ENCODE measurements at regions not wholly inside any gene's neighbourhood (a gene's known extent, or its start where the extent isn't known, plus 50 kb on each side); places are given as distances from the start of the nearest gene placed in this dataset.

- H3K9me3 ChIP-seq (ENCODE audit: control insufficient read depth, insufficient read depth, low read length) = no peaks in the 10 kb centered on the region
- ChIA-PET CTCF (interaction anchor here (0.8 to 1.2 kb wide), 2 partner anchors 134 to 361 kb away, joined by 3 read pairs; no protein-coding TSS in a partner anchor), POLR2A (interaction anchor here (0.7 kb wide), 1 partner anchor 58 kb away, joined by 7 read pairs; no protein-coding TSS in a partner anchor)
- no peak for TF ChIP-seq CTCF (IDR thresholded peaks at IDR 0.05; ENCODE audit: low read depth, low read length)
- peaks cover 4% of the 10 kb centered on the region for H3K27me3 ChIP-seq (ENCODE audit: control insufficient read depth, insufficient read depth, low read length)
- no peak overlapping the region for H3K4me3 ChIP-seq (ENCODE audit: low read depth, low read length)
- no peak overlapping the region for H3K27ac ChIP-seq (ENCODE audit: low read depth, low read length)
- no peak for DNase-seq (ENCODE audit: low read depth, low spot score)
Observed at GRCh38 chr2:176501617-176502016, 232.4 kb downstream of the MTX2 start.

GRCh38 chr2:176502619-176503018 lies 233.4 kb downstream of the MTX2 start:
- no peaks in the 10 kb centered on the region for H3K9me3 ChIP-seq (ENCODE audit: control insufficient read depth, insufficient read depth, low read length)
- ChIA-PET CTCF (no interaction called here), POLR2A (no interaction called here)
- no peak for DNase-seq (ENCODE audit: low read depth, low spot score)
- TF ChIP-seq CTCF (IDR thresholded peaks at IDR 0.05; ENCODE audit: low read depth, low read length) = no peak
- peaks cover 4% of the 10 kb centered on the region for H3K27me3 ChIP-seq (ENCODE audit: control insufficient read depth, insufficient read depth, low read length)
- H3K27ac ChIP-seq (ENCODE audit: low read depth, low read length) = no peak overlapping the region
- no peak overlapping the region for H3K4me3 ChIP-seq (ENCODE audit: low read depth, low read length)

GRCh38 chr2:176503776-176504175 lies 234.5 kb downstream of the MTX2 start:
- no peak for TF ChIP-seq CTCF (IDR thresholded peaks at IDR 0.05; ENCODE audit: low read depth, low read length)
- CTCF ChIA-PET = interaction anchor here (1.1 to 3.6 kb wide), 3 partner anchors 30 to 51 kb away, joined by 3 to 11 read pairs (median 3); no protein-coding TSS in a partner anchor
- DNase-seq (ENCODE audit: low read depth, low spot score) = no peak
- Histone ChIP-seq H3K9me3 (ENCODE audit: control insufficient read depth, insufficient read depth, low read length) (no peaks in the 10 kb centered on the region), H3K27me3 (ENCODE audit: control insufficient read depth, insufficient read depth, low read length) (peaks cover 4% of the 10 kb centered on the region), H3K4me3 (ENCODE audit: low read depth, low read length) (no peak overlapping the region), H3K27ac (ENCODE audit: low read depth, low read length) (no peak overlapping the region)
- POLR2A ChIA-PET = no interaction called here

- Histone ChIP-seq H3K27me3 (ENCODE audit: control insufficient read depth, insufficient read depth, low read length) (peaks cover 4% of the 10 kb centered on the region), H3K9me3 (ENCODE audit: control insufficient read depth, insufficient read depth, low read length) (no peaks in the 10 kb centered on the region), H3K4me3 (ENCODE audit: low read depth, low read length) (no peak overlapping the region), H3K27ac (ENCODE audit: low read depth, low read length) (no peak overlapping the region)
- CTCF ChIA-PET = interaction anchor here (1.1 to 3.6 kb wide), 3 partner anchors 30 to 50 kb away, joined by 3 to 11 read pairs (median 3); no protein-coding TSS in a partner anchor
- TF ChIP-seq CTCF (IDR thresholded peaks at IDR 0.05; ENCODE audit: low read depth, low read length) = no peak
- no peak for DNase-seq (ENCODE audit: low read depth, low spot score)
- POLR2A ChIA-PET = no interaction called here
Observed at GRCh38 chr2:176504440-176504839, 235.2 kb downstream of the MTX2 start.

- ChIA-PET CTCF (no interaction called here), POLR2A (no interaction called here)
- Histone ChIP-seq H3K27me3 (ENCODE audit: control insufficient read depth, insufficient read depth, low read length) (no peaks in the 10 kb centered on the region), H3K27ac (ENCODE audit: low read depth, low read length) (no peak overlapping the region), H3K9me3 (ENCODE audit: control insufficient read depth, insufficient read depth, low read length) (no peaks in the 10 kb centered on the region), H3K4me3 (ENCODE audit: low read depth, low read length) (no peak overlapping the region)
- TF ChIP-seq CTCF (IDR thresholded peaks at IDR 0.05; ENCODE audit: low read depth, low read length) = no peak
- no peak for DNase-seq (ENCODE audit: low read depth, low spot score)
Observed at GRCh38 chr2:176507786-176508185, 238.5 kb downstream of the MTX2 start.

All from AG04450 (cell line).